Activated CD8-positive, alpha-beta memory T cell treated with anti-CD3 and anti-CD28 coated beads for 4 hours (primary cell): ENCODE measurements at regions not wholly inside any gene's neighbourhood (a gene's known extent, or its start where the extent isn't known, plus 50 kb on each side); places are given as distances from the start of the nearest gene placed in this dataset.

ENCODE experiments used
- DNase-seq, 2 donors: peaks; one replicate each; pipeline ENCODE4 v3.0.0-alpha.2; 2020; ENCODE audit warnings: low read depth in 2 of 2

DNA sequence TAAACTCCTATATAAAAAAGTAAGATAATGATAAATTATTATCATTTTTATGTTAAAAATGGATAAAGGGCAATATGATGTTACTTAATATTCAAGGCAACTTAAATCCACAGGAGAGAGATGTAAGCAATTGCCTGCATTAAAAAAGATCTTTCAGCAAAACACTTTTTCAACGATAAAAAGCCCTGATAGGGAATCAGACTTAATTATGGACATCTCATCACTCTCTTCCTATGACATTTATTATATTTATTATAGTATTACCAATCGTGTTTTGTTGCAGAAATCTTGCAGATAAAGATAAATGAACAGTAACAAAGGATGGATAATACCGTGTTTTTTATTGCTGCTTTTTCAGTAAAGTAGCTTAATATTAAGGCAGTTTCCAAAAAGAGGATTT lies 178.5 kb downstream of the SH2D1A start:
- no peak for DNase-seq

DNA sequence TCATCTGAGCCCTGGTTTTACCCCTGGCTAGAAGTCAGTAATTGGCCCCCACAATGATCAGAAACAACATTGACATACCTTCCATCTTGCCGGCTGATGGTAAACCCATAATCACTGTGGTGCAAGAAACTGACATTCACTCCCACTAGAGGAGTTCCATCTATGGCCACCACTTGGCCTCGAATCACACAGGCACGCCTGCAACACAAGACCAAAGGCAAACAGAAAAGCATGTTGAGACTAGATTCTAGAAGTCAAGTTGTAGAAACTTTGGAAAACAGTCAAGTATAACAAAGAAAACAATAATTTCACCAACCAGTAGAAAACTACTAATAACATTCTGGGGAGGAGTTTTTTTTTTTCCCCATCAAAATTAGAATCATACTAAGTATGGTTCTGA lies 183.4 kb downstream of the SH2D1A start:
- no peak for DNase-seq

DNA sequence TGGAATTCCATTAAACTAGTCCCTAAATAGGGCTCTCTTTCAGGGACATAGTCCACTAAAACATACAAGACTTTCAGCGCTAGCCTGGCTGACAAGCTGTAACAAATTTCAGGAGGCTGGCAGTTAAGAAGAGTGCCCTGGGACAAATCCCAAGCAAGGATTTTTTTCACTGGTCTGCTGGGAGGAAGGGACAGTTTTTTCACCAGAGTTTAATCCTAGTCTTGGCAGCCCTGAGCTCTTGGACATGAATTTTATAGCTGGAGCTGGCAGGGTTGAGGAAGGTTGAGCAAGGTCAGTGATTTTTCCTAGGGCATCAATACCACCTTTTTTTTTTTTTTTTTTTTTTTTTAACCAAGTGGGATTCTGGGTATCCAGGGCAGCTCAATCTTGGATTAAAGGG lies 184.4 kb downstream of the SH2D1A start:
- DNase-seq = no peak

DNA sequence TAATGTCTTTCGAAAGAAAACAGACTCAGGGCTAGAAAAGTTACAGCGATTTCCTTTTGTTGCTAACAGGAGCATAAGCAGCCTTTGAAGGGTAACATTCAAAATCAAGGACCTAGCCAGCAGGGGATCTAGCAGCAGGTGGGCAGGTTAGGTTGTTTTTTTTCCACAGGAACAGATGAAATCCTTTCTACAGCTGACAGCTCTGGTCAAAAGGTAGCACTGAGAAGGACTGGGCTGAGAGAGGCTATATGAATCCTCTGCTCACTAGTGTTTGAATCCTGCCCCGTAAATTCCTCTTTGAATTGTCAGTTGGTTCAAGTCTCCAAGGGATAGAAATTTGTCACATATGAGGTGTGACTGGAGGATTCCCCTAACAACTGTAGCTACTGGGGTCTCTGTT lies 188.2 kb downstream of the SH2D1A start:
- DNase-seq = no peak

DNA sequence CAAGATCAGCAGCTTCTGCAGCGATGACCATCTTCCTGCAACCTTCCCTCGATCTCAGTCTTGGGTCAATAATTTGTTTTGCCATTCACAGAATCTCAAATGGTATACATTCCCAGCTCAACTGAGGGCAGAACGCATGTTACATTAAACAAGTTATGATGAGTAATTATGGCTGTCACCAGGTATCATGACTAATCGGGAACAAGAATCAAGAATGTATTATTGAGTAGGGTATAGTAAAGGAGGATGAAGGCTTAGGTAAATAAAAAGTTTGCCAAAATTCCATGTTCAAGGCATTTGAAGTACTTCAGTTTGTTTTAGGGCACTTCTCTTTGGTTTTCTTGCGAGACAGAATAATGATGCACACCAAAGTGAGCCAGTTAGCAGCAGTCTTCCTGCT lies 194.1 kb downstream of the SH2D1A start:
- DNase-seq = no peak

DNA sequence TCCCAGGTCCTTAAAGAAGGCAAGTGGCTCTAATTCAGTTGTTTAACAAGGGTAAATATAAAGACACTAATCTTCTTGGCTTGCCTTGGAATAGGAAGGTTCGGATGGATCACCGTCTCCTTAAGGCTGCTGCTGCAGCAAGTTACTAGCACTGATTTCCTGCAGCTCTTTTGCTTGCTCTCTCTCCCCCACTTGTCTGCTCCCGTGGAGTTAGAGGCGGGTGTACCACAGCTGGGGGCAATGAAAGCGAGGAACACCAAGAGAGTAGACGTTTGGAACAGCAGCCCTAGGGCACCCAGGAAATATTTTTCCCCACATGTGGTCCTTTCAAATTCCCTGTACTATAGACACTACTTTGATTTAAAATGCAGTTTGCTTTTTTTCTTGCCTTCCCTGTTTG lies 202.2 kb downstream of the SH2D1A start:
- DNase-seq = no peak

DNA sequence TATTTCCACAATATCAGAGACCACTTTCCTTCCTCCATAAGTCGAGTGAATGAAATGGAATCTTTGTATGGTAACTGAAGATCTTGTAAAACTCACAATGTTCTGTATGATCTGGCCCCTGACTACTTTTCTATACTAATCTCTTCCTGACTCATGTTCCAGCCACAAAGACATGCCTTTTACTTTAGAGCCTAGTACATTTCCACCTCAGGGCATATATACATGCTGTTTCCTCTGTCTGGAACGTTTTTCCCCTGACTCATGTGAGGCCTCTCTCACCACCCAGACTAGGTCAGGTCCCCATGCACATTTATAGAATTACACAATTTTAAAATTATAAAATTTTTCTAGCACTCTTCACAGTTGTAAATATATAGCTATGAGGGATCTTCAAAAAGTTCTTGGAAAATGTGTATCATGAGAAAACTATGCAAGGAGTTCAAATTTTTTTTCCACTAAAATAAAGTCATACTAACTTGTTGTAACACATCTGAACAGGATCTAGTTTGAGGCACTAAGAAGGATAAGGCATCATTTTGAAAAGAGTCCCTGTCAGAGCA lies 208.8 kb downstream of the SH2D1A start:
- DNase-seq = no peak

DNA sequence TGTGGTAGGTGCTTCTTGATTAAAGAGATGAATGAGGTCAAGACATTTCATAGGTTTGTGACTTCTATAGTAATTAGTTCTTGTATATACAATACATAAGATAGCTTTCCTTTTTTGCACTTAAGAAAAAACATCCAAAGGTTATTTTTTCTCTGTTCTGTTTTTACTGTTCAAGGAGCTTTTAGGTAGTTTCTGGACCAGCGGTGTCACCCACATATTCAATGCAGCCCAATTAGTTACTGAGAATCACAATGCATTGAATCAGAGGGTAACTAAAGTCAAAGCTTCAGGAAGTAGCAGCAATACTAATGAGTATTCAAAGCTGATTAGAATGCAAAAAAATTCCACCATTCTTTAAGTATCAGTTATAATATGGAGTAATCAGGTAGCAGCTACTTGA lies 211.6 kb downstream of the SH2D1A start:
- no peak for DNase-seq

DNA sequence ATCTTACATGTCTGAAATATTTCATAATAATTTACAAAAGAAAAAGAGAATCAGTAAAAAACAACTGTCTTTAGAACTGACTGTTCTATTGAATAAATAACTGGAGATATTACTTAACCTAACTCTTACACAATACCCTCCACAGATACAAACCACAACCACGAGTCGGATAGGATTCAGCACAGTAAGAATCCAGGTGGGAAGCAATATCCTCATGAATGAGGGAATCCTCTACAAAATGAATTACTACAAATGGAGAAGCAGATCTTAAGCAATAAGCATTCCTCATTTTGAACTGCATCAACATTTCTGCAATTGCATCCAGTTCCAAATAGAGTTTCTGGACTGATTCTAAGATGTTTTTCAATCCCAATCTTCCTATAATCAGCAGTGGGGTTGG lies 227.1 kb downstream of the SH2D1A start:
- DNase-seq = no peak

DNA sequence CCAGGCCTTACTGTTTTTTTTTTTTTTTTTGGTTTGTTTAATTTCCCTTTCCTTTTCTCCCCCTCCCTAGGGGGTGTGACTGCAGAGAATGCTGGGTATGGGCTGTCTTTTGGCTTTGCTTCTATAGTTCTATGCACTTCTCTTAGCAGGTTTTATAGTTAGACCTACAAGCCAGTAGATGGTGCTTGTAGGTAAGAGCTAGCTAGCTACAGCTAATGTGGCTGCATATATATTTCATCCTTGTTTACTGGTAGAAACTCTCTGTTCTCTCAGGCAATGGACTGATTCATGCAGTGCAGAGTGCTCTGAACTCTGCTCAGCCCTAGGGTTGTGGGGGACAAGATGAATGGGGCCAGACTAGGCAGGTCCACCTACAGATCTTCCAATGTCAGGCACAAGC lies 246.4 kb downstream of the SH2D1A start:
- no peak for DNase-seq

DNA sequence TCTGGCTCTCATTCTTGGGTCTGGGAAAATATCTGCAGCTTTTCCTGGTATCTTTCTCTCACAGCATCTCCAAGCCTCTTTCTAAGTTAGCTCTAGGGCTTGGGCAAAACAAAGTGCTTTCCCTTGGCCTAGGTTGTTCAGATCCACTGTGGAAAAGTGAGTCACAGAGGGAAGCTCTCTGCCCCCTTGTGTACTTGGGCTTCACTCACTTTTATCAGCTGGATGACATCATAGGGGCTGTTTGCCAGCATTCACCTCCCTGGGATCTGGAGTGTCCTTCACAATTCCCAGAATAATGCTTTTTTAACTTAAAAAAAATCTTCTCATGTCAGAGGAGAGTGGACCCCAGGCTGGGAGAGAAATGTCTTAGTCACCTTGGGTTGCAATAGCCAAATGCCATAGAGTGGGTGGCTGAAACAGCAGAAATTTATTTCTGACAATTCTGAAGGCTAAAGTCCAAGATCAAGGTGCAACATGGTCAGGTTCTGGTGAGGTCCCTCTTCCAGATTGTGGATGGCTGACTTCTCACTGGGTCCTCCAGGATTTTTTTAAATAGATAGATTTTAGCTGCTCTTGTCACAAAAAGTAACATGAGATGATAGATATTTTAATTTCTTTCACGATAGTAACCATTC lies 247.8 kb downstream of the SH2D1A start:
- DNase-seq = no peak

DNA sequence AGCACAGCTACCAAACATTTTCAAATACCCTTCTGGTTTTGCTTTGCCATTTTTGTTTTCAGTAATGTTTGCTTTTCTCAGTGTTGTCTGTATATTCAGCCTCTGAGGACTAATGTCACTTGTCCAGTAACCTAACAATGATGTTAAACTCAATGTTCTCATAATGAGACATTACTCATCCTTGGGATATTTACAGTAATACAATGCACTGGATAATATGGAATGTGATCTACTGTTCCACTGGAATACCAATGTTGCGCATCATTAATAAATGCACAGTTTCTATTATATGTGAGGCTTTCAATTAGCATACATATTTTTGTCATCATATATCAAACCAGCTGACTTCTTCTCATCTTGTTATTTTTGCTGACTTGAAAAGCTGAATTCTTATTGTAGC lies 259.1 kb downstream of the SH2D1A start:
- no peak for DNase-seq

DNA sequence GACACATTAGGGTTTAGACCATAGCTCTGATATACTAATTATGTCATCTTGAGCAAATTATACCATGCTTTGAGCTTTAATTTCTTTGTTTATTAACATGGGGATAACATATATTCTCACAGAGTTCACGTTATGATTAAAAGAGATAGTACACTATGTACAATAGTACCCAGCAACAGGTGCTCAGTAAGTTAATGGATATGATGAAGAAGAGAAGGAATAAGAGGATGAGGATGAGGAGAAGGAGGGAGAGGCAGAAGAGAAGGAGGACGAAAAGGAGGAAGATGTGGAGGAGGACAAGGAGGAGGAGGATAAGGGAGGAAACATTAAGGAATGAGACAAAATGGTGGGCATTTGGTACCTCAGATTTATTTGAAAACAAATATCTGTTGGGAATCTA lies 260.4 kb downstream of the SH2D1A start:
- no peak for DNase-seq

DNA sequence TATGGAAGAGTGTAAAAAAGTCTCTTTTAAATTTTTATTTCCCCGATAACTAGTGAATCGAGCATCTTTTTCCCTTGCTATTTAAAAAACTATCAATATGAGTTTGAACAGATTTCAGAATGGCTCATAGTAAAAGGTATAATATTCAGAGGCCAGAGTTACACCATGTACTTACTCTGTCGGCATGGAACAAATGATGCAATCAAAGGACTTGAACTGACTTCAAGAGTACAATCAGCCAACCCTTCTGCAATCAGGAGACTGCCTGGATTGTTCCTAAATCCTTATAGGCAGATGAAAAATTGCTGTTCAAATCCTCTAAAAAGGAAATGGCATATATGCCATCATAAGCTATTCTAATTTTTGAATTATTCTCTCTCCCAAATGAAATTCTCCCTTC lies 273.3 kb downstream of the SH2D1A start:
- no peak for DNase-seq

DNA sequence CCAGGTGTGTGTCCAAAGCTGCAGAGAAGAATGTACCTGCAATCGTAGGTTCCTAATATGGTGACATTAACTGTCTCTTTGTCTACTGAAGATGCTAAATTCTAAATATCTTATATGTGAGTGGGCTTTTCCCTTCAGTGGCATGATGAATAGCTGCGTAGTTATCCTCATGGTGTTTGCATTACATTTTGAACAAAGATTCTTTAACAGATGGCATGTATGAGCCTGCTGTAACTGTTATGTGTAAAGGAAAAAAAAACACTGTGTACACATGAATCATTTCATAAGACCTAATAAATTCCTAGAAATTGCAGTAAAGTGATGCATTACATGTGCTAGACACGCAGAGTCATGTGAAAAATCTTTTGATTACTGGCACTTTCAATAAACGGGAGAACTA lies 288.0 kb downstream of the SH2D1A start:
- no peak for DNase-seq

DNA sequence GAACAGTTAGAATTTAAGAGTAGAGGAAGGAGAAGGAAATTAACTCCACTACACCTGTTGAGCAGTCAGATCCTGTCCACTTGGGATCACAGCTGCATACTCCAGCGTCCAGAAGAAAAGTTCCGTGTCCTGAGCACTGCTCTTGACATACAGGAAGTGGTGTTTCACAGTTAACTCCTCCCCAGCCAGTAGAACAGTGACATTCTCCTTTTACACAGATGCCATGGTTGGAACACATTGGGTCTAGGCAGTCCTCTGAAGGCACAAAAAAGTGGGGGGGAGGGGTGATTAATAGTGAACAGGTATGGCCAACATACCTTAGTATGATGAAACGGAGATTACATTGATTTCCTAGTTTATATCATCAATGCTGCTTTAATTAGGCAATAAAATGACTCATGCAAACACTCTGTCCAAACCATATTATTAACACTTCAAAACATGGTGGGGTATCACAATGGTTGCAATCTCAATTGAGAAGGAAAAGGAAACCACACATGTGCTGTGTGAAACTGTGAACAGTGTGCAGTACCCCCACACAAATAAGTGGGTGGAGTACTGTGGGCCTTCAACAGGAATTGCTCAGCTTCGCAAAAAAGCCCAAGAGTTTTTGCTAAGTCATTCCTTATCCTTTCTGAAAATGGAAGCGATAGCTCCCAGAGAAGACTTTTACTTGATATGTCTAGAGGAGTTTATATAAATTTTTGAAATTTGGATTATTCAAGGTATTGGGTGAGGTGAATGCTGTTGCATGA lies 295.6 kb downstream of the SH2D1A start:
- DNase-seq = no peak

DNA sequence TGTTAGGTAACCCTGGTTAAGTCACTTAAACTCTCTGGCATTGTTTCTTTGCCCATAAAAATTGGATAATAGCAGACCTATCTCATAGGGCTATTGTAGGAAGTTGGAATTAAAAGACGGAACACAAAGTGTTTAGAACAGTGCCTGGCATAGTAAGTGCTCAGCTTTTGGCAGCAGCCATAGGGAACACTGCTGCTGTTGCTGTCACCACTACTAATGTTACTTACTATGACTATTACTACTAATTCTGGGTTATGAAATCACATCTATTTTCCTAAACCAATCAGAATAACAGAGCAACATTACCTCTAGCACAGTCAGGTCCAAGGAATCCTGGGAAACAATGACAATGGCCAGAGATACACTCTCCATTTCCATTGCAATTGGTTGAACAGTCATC lies 300.0 kb downstream of the SH2D1A start:
- DNase-seq = no peak

DNA sequence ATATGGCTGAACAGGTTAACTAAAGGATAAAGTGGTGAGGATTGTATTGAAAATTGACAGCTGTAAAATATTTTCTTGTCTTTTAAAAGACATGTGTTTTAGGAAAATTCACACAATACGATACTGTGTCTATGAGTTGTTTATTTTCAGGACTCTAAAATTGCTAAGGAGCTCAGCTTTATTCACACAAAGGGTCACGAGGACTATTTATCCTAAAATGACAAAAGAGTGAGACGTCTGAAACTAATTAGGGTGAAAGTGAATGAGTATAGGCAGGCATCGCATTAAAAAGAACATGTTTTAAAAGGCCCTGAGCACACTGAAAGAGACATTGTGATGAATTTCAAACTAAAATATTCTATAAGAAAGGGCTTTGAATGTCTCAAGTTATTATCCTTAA lies 304.7 kb downstream of the SH2D1A start:
- DNase-seq = no peak

DNA sequence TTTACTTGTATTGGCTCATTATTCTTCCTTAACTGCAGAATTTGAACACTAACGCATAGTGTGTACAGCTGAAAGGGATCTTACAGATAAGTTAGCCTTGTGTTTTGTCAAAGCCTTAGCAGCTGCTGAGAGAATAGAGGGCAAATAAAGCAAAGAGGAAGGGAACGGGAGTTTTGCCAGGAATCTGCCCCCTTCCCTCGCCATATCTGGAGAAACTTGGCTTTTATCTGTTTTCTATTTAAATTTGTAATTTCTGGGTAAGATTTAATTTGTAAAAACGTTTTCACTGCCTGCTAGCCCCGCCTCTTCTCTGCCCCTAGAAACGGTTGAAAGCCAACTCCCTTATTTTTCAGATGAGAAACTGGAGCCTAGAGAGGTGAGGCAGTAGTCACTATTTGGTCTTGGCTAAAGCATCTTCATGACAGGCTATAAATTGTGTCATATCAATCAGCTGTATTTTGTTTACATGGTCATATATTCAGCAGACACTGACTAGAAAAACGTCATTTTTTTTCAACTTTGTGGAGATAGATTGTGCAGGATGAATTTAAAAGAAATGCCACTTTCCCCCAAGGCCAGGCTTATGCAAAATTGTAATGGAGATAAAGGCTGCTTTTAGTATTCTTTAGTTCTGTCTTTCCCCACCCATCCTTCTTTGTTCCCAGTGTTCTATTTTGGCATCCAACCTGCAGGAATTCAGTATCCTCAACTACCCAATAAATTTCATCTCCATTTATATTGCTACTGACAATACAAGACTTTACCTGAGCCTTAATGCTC lies 319.4 kb downstream of the SH2D1A start:
- DNase-seq = no peak

DNA sequence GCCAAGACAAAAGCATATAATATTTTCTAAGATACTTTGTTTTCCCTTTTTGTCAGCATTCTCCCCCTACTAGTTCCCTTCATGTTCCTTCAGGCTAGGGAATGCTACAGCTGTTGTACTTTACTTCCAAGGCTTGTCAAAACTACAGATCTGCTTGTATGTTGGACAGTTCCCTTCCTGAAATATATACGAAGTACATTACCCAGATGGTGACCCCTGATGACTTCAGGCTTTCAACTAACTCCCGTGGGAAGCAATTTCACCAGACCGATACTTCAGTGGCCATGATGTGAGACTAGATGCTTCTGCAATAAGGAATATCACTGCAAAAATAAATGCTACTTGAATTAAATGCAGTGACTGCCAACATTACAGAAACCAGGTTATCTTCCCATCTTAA lies 332.8 kb downstream of the SH2D1A start:
- DNase-seq = no peak

DNA sequence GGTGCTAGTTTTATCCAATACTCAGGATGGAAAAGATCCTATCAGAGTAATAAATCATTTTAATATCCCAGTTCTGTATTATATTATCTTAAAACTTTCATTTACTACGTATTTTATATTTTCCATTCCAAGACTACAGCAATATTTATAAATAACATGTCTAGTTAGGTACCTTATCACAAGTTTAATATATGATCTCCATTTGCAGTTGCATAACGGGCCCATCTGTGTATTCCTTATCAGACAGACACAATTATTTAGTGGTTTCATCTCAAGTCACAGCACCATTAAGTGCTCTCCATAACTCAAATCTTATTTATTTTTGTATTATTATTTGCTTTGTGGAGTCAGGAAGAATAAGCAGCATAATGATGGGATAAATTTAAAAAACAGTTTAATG lies 333.9 kb downstream of the SH2D1A start:
- DNase-seq = no peak

DNA sequence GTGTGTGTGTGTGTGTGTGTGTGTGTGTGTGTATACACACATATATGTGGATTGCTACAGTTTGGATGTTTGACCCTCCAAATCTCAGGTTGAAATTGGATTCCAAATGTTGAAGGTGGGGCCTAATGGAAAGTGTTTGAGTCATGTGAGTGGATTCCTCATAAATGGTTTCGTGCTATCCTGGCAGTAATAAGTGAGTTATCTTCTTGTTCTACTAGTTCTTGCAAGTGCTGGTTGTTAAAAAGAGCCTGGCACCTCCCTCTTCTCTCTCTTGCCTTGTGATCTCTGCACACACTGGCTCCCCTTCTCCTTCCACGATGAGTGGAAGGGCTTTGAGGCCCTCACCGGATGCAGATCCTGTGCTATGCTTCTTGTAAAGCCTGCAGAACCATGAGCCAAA lies 344.1 kb downstream of the SH2D1A start:
- DNase-seq = no peak

DNA sequence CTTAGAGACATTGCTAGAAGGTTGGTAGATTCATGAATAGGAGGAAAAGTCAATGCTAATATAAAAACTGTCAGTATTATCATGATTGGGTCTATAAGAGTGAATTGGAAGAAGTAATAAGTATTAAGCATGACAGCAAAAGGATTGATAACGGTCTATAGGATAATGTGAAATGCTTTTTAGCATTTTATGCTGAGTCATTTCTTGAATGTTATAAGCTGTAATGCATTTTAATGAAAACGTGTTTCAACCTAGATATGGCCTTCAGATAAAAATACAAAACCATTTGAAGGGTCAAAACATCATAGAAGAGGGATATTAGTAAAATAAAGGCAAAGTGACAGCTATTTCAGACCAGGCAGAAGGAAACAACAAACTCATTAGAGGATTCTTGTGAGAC lies 353.5 kb downstream of the SH2D1A start:
- DNase-seq = no peak
